Stimulated activated CD4-positive, alpha-beta T cell treated with anti-CD3 and anti-CD28 coated beads, Interleukin-1b, Interleukin-23, amount 100 ng/mL, for 24 hours (primary cell): ENCODE measurements at regions not wholly inside any gene's neighbourhood (a gene's known extent, or its start where the extent isn't known, plus 50 kb on each side); places are given as distances from the start of the nearest gene placed in this dataset.
"Not testable (repeated sequence)": the region's sequence is repeated elsewhere in the genome, so short reads cannot be mapped to it uniquely, and the experiment has no call there.

ENCODE experiments used
- DNase-seq, 4 experiments: peaks; one replicate each; pipeline ENCODE4 v3.0.0-alpha.2; 2020; ENCODE audit warnings: low read depth in 4 of 4, low spot score in 1 of 4

DNA sequence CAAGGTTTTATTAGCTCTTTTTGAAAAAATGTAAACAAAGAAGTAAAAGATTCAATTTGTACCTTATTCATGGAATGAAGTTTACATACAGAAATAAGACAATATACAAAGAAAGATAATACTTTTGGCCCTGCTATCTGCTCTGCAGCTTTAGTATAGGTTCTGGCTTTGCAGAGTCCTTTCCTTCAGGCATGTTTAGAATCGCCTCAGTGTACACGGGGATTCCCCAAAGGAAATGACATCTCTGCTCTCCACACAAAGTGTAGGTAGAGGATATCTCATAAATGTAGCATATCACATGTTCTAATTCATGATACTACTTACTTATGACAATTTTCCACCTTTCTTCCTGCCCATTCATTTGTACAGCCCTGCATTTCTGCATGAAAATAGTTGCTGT, 222.6 kb upstream of the DPYD start:
- DNase-seq, result no peak

DNA sequence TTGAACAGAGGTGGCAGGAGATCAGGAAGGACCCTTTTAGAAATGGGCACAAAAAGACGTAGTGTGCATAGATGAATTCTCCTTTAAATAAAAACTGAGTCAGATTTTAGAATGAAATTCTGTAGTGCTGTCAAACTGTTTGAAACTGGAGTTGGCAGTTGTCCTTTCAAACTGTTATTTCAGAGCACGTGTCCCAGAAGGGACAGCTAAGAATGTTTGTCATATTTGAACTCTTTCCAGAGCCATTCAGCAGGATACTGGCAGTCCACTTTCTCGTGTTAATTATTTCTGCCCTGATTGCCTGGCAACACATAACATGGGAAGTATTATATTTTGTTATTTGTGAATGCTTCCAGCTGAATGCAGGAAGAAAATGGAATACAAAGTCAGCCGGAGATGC, 212.3 kb upstream of the DPYD start:
- DNase-seq, result no peak

DNA sequence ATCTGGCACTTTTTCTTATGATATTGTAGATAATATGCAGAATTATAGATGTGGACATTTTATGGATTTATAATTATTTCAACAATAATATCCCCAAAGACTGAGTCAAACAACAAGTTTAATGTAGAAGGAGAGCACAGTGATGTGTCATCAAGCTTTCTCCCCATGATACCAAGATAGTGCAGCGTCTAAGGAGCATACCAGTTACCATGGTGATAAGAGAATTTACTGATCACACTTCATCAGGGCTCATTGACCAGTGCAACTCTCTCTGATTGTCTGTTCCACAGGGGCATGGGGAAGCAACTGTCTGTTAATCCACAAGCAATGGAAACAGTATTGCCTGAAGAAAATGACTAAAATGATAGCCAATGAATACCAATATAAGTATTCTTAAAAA, 209.6 kb upstream of the DPYD start:
- DNase-seq, result no peak

DNA sequence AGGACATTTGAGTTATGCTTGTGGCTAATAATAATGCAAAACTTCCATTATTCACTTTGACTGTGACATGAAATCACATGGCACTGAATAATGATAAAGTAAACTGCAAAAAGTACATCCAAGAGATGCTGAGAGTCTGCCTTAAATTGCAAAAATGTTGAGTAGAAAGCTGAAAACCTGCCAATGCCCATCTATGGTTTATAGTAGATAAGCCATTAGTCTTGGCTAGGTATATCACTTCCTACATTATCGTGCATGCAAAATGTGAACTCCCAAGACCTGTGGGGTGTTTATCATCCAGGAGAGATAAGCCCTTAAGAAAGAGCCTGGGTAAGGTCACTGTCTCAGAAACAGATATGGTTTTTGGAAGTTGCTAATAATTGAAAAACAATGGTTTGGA, 208.7 kb upstream of the DPYD start:
- DNase-seq, result no peak

DNA sequence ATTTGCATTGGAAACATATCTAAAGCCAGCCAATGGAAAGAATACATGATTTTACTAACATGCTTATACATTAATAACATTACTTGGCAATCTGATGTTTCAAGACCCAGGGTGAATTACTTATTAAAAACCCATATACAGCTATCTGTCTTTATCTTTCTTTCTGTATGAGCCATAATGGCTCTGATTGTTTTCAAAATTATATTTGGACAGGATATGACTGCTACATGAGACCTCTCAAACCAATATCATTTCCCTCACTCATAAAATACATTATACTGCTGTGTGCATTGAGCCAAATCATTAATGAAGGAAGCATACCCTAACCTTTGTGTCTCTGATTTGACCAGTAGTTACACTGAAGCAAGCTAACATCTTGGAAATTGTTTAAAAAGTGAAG, 205.9 kb upstream of the DPYD start:
- DNase-seq, result no peak

DNA sequence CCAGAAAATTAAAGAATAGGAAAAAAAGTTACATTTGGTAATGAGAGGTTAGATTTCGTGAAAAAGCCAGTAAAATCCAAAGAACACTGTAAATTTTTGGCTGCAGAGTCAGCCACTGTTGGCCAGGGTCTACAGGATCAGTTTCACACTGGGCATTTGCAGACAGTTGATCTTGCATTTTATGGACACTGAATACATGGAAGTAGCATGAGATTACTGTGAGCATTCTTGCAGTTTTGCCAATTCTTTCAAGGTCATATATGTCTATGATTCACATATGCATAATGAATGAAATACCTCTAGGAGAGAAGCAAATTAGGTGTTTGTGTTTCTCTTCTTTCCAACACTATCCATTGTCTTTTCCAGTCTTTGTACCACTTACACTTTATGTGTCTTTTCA, 200.8 kb upstream of the DPYD start:
- no peak for DNase-seq

DNA sequence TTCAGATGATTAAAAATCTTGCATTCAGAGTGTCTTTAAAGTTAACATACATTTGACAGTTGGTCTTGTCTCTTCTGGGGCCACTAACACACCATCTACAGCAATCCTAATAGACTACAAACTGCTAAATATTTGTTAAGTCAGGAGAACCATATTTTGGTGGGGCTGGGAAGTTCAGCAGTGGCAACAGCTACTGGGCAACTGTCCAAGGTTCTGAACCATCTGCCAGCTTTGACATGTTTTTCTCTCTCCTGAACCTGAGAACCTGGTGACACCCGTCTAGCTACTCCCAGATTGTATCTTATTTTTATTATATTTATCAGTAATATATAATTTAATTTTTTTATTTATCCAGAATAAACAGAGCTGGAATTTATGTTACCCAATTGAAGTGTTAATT, 199.0 kb upstream of the DPYD start:
- no peak for DNase-seq

DNA sequence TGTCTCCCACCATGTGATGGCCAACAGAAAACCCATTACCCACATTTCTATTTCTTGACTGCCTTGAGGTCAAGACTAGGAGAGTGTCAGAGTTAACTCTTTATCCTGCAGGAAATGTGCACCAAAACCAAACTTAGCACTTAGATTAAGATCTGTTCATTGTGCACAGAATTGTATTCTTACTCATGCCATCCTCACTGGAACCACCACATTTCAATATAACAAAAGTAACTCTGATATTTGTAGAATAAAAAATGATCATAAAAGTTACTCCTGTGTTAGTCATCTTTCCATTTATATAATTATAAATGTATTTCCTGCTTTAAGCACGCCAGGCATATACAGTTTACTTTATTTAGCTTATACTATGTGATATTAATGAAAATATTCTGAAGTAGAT, 193.0 kb upstream of the DPYD start:
- DNase-seq, result no peak

DNA sequence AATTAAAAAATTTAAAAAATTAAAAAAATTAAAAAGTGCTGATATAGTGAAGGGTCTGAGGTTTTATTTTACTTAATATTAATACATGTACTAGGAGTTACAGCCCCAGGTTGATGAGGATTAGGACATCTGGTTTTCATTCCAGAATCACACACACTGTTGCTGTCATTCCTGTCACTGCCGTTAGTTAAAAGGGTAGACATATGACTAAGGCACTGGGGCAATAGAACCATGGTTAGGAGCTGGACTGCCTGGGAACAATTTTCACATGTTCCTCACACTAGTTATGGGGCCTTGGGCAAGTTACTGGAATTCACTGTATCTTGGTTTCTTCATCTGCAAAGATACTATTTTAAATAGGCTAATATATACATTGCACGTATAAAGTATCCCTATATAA, 191.8 kb upstream of the DPYD start:
- no peak for DNase-seq

DNA sequence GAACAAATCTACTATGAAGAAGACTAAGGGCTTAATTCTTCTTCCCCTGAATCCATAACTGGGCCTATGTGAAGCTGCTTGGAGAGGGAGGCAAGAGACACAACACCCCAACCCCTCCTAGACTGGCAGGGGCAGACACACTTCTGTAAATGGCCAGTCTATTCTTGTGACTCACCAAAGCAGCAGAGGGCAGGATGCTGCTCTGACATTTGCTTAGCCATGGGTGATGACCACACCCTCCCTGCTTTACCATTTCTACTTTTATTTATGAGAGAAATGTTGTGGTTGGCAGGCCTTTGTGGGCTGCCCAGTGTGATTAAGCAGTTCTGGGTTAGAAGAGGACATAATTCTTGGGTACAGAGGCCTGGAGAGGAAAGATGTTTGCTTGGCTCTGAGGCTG, 189.8 kb upstream of the DPYD start:
- DNase-seq, result no peak

DNA sequence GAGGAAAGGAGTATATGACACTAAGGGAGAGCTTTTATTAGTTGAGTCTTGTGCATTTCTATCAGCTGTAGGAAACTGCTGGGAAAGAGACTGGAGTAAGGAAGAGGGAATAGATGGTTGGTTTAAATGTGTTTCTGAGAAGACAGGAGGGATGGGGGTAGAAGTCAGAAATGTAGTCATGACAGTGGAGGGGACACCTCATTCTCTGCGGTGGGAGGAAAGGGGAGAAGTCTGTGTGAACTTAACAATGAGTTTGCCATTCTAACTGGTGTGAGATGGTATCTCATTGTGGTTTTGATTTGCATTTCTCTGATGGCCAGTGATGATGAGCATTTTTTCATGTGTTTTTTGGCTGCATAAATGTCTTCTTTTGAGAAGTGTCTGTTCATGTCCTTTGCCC, 187.5 kb upstream of the DPYD start:
- not testable (repeated sequence) for DNase-seq

DNA sequence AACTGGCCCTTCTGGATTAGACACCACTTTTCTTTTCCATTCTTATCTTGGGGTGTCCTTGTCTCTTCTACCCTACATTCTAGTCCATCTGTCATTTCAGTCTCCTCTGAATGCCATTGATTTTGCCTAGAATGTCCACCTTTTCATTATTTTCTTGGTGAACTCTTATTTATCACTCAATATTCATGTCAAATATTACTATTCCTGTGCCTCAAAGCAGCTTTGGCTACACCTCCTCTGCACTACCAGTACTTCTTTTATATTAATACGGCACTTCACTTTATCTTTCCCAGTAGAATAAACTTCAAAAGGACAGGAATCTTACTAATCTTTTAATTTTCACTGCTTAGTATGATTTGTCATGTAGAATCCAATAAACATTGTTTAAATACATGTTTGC, 186.4 kb upstream of the DPYD start:
- DNase-seq, result no peak

DNA sequence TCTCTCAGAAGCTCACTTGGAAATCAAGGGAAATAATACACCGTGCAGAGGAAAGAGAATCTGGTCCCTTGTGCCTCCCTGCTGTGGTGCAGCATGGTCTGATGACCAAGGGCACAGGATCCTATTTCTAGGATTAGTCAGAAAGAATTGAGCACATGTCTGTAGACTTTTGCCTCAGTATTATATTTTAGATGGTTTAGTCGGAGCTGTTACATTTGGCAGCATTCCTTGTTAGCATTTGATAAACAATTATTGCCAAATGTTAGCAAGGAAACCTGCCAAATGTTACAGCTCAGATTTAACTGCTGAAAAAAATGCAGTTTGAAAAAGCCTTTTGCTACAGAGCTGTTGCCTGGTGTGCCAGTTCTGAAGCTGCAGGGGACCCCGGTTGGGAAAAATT, 183.5 kb upstream of the DPYD start:
- no peak for DNase-seq

DNA sequence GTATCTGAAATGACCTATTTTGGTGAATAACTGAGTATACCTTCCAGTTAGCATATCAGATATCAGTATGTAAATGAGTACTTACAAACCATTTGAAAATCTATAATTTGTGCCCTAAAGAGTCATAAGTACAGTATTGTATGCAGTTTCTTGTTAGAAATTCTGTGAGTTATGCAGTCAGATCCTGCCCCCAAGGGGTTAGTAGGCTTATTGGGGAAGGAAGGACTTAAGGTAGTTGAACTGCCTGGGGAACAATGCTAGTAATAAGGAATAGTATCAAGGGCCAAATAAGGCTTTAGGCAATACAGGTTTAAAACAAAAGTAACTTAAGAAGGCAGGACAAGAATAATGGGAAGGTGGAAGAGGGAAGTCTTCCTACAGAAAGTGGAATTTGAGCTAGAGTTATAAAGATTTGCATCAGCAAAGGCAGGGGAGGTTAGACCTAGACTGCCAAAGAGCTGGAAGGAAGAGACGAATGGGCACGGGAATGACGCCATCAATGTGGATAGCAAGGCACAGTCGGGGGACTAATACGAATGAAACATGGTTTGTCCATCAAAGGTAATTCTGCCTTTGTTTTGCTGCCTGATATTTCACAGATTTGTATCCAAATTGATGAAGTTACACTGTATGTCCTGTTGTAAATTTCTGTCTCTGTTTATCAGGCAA, 182.9 kb upstream of the DPYD start:
- DNase-seq, result no peak

DNA sequence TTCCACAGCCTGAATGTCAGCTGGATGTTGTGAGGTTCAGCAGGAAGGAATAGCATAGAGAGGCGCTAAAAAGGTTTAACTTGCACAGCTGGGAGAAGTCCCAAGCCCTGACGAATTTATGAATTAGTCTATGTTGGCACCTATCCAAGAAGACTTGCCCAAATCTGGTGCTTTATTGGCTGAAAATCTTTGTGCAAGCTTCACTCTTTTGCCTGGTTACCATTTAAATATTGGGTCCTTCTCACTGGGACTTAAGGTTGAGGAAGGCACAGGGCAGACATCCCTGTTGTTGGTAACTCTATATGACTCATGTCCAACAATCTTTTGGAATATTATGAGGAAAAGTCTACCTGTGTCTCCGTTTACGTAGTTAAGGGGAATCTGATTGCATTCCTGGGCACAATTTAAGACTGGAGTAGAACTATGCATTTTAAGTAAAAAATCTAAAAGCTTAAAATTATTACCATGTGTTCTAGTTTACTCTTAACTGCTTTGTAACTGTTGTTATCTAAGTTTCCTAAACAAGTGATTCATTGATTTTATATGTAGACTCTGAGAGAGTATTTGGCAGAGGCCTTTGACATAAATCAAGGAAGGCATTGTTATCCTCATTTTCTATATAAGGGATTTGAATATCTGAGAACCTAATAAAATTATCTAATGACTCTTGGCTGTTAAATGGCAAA, 181.7 kb upstream of the DPYD start:
- no peak for DNase-seq

DNA sequence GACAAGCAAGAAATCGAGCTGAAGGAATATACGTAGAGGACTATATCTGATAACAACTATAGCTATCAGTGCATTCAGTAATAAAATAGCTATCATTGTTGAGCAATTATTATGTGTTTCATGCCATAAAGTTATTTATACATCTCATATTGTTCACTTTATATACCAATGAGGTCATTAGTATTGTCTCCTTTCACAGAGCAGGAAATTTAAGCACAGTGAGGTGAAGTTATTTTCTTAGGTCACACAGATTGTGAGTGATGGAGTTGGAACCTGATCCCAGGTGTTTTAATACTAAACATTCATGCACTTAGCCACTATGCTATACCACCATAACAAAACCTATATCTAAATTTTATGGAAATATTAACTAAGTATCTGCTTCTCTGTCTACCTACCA, 180.5 kb upstream of the DPYD start:
- no peak for DNase-seq

DNA sequence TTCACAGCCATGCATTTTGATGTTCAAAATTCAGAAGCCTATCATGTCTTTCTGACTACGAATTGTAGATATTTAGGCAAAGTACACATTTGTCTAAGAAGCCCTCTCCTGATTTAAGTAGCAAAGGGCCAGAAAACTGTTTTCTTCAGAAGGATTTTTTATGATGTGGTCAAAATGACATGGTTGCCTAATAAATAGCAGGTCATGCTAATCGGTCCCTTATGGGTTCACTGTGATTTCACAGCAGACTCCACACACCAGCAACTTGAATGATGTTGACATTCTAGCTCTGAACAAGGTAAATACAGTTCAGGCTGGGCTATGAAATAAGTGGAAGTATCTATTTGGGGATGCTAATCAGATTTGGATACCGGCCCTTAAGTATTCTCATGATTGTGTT, 178.7 kb upstream of the DPYD start:
- no peak for DNase-seq

DNA sequence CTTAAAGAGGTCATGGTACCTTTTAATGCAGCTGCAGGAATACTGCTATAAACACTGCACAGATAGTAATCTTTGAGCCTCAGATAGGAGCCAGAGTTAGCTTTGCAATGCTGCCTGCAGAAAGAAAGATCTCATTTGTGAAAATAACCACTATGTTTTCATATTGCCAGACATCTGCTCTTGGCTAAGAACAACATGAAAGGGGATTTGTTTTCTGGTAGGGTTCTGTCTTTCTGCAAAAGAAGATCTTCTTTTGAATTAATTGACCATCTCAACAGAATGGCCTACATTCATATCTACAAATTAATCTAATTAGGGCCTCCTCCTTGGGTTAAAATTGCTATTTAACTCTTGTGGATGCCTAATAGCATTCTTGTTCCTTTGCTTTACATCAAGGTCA, 177.6 kb upstream of the DPYD start:
- DNase-seq, result no peak

DNA sequence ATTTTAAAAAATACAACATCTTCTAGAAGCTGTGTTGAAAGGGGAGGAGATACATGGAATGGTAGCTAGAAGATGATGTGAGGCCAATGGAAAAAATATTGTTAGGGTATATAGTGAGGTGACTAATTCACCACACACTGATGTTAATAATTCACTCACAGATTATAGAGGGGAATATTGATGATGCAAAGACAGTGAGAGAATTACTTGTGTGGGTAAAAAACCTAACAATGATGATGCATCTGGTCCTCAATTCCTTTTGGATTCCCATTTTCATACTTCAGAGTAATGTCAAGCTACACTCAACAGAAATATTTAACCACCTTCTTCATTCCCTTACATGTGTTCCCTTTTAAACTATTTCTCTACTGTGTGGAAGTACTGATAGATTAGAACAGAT, 169.5 kb upstream of the DPYD start:
- DNase-seq, result no peak

DNA sequence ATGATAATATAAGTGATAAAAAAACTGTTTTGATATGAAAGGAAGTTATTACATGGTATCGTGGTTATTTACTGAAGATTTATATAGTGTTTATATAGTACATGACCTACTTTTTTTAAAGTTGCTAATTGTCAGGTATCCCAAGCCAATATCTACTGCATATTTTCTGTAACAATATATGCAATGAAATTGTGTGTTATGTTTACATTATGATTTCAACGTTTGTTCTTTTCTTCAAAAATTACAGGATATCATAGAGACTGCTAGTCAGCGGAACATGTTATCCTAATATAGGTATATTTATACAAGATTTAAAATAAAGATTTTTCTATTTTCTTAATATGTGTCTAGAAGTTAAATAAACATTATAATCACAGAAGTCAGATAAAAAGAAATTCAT, 167.5 kb upstream of the DPYD start:
- no peak for DNase-seq

DNA sequence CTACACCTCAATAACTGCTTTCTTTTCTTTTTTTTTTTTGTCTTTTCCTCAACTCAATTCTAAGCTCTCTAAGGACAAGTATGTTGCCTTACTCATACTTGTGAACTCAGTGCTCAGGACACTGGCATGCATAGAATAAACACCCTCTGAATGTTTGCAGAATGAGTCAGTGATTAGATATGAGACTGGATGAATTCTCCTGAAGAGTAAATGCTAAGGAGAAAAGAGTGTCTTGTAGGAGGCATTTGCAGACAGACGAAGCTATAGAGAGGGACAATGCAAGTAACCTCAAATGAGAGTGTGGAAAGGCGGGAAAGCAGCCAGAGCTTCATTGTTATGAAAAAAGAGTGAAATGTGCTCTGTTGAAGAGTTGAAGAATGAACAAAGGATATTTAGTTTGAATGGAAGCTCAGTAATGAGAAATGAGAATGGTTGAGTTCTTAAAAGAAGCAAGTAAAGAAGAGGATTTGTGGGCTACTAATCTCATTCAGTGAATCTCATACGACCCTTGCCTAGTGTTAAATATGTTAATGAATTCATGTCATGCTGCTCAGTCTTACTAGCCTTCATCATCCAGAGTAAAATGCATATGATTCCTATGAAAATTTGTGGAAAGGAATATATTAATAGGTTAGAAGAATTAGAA, 166.1 kb upstream of the DPYD start:
- no peak for DNase-seq

DNA sequence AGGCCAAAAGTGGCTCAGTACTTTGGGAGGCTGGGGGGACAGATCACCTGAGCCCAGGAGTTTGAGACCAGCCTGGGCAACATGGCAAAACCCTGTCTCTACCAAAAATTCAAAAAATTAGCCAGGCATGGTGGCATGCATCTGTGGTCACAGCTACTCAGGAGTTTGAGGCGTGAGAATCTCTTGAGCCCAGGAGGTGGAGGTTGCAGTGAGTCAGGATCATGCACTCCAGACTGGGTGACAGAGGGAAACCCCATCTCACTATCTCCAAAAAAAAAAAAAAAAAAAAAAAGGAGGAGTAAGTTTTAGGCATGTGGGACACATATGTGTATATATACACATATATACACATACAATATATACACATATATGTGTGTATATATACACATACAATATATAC, 165.3 kb upstream of the DPYD start:
- DNase-seq, result no peak

DNA sequence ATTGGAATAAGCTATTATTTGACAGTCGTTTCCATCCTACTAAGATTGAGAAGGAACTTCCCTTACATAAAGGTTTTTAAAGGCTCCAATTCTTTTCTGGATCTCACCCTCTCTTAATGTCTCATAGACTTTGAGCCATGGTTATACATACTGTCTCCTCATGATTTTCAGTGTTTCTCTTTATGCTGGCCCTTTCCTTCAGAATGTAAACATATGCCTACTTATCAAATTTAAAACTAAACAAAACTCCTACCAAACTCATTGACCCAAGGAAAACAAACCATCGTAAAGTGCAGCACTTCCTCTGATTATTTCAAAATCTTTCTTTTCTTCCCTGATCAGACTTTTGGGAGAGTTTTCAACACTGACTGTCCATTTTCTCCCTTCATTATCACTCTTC, 163.4 kb upstream of the DPYD start:
- no peak for DNase-seq
